Neural progenitor cell (in vitro differentiated cells): ENCODE measurements at regions not wholly inside any gene's neighbourhood (a gene's known extent, or its start where the extent isn't known, plus 50 kb on each side); places are given as distances from the start of the nearest gene placed in this dataset.

Source experiments
- CTCF ChIP-seq: fragments of 200-600 bp; sonication (generic); IDR thresholded peaks from 2 replicates; pipeline ENCODE4 v1.5.1; 2017; ENCODE audit warnings: antibody characterized with exemption, mild to moderate bottlenecking
- EZH2 ChIP-seq: fragments of 200-600 bp; sonication (generic); IDR thresholded peaks from 2 replicates; pipeline ENCODE4 v1.6.1; 2017; ENCODE audit warnings: antibody characterized with exemption, mild to moderate bottlenecking, moderate library complexity
- EZH2phosphoT487 ChIP-seq: fragments of 200-600 bp; sonication (generic); IDR thresholded peaks from 2 replicates; pipeline ENCODE4 v1.6.1; 2017; ENCODE audit warnings: antibody characterized with exemption

DNA sequence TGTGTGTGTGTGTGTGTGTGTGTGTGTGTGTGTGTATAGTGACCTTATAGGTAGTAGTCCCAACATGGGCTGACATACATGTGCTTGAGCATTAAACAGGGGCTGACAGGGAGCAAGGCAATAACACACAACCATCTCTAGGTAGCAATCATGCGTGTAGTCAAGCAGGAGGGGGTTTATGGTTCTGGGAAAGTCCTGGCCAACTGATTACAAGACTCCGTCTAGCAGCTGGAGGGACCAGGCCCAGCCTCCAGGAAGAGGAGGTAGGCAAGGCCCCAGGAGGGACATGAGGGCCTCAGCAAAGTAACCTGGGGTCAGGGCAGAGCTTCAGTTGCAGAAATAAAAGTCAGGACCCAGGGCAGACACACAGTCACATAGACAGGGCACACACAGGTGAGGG, 60.6 kb upstream of the E2F3 start:
- no peak for TF ChIP-seq CTCF
- TF ChIP-seq EZH2: no peak
- no peak for TF ChIP-seq EZH2phosphoT487
